Caco-2 (cell line): ENCODE measurements at regions not wholly inside any gene's neighbourhood (a gene's known extent, or its start where the extent isn't known, plus 50 kb on each side); places are given as distances from the start of the nearest gene placed in this dataset.

Experiments
- BruUV-seq: library from RNA; stranded (reverse); fragments of 400-500 nt; replicated peaks from 2 replicates; lab custom pipeline; 2021; lab: Mats Ljungman, UMichigan
- CTCF ChIA-PET: fragments of 300-600 bp; sonication (Branson Sonifier 250); formaldehyde crosslinking; loops from one replicate; lab custom pipeline; 2022; ENCODE audit warnings: antibody characterized with exemption; lab: Charles Lee
- POLR2A ChIA-PET: fragments of 300-600 bp; sonication (Branson Sonifier 250); formaldehyde crosslinking; loops from one replicate; lab custom pipeline; 2022; ENCODE audit warnings: antibody characterized with exemption; lab: Charles Lee
- DNase-seq, 2 experiments: peaks; one replicate each; pipeline versions ENCODE4 v3.0.0 to v3.0.0-alpha.2; 2020 to 2022
- H3K27me3 ChIP-seq: replicated peaks from 2 replicates; pipeline ENCODE4 v1.6.0; 2011; ENCODE audit warnings: low read length; ENCODE audit not compliant: control insufficient read depth, insufficient read depth
- H3K36me3 ChIP-seq: 2 replicates; pipeline ENCODE4 v1.5.1; 2011; ENCODE audit warnings: low read length; ENCODE audit not compliant: control insufficient read depth, insufficient read depth
- H3K4me1 ChIP-seq: fragments of 250-450 bp; sonication (Bioruptor Pico); 2 replicates; pipeline ENCODE4 v1.5.1; 2020; ENCODE audit warnings: mild to moderate bottlenecking
- H3K4me3 ChIP-seq: 2 replicates; pipeline ENCODE4 v1.5.1; 2011; ENCODE audit warnings: low read depth, mild to moderate bottlenecking, control low read depth, low read length
- H3K9me3 ChIP-seq: fragments of 250-450 bp; sonication (Bioruptor Pico); 2 replicates; pipeline ENCODE4 v1.5.1; 2020; ENCODE audit warnings: mild to moderate bottlenecking, moderate library complexity
- H3K27ac Mint-ChIP-seq: one replicate; pipeline ENCODE4 v1.8.0; 2022; ENCODE audit warnings: mixed read lengths; ENCODE audit not compliant: unreplicated experiment
- H3K27me3 Mint-ChIP-seq: one replicate; pipeline ENCODE4 v1.8.0; 2022; ENCODE audit warnings: mixed read lengths; ENCODE audit not compliant: insufficient read depth, unreplicated experiment
- H3K36me3 Mint-ChIP-seq: one replicate; pipeline ENCODE4 v1.8.0; 2022; ENCODE audit warnings: mild to moderate bottlenecking, mixed read lengths; ENCODE audit not compliant: insufficient read depth, unreplicated experiment
- H3K4me1 Mint-ChIP-seq: one replicate; pipeline ENCODE4 v1.8.0; 2022; ENCODE audit warnings: low read depth, mixed read lengths; ENCODE audit not compliant: unreplicated experiment
- H3K4me3 Mint-ChIP-seq: one replicate; pipeline ENCODE4 v1.8.0; 2022; ENCODE audit warnings: mild to moderate bottlenecking, moderate library complexity, mixed read lengths; ENCODE audit not compliant: unreplicated experiment
- H3K9me3 Mint-ChIP-seq: one replicate; pipeline ENCODE4 v1.8.0; 2022; ENCODE audit warnings: mixed read lengths; ENCODE audit not compliant: unreplicated experiment
- CTCF ChIP-seq, 2 experiments: fragments of 200-600 bp in 1 of 2; IDR thresholded peaks; 1 replicate in 1 of 2; 2 replicates in 1 of 2; pipeline versions ENCODE4 v1.5.1 to v1.8.0; 2011 to 2022; ENCODE audit warnings: antibody characterized with exemption in 1 of 2, control low read depth in 1 of 2, inconsistent platforms in 1 of 2, low read depth in 1 of 2, low read length in 1 of 2, mild to moderate bottlenecking in 1 of 2, moderate library complexity in 1 of 2; ENCODE audit not compliant: insufficient read depth in 1 of 2, severe bottlenecking in 1 of 2, unreplicated experiment in 1 of 2
- intact Hi-C: fragments of 100-400 bp; cut with micrococcal nuclease; formaldehyde crosslinking; loops from one replicate; pipeline ENCODE4 v1.10.0; 2022; ENCODE audit not compliant: unreplicated experiment

- H3K36me3 ChIP-seq: no peaks in the 10 kb centered on the region
- no peak overlapping the region for H3K4me3 ChIP-seq
- H3K36me3 Mint-ChIP-seq: peaks cover 12% of the 10 kb centered on the region
- no peaks in the 10 kb centered on the region for H3K27me3 ChIP-seq
- peak overlapping the region; percentile 97 for H3K27ac Mint-ChIP-seq
- H3K9me3 ChIP-seq: no peaks in the 10 kb centered on the region
- intact Hi-C loops: loop anchor here (1.0 to 5.0 kb wide), 6 partner anchors 31 to 1238 kb away; partner anchors contain the start of gene SPRY2
- H3K4me1 Mint-ChIP-seq: peaks cover 61% of the 10 kb centered on the region
- H3K4me3 Mint-ChIP-seq: peak overlapping the region; percentile 74
- BruUV-seq: no TSS peak
- H3K27me3 Mint-ChIP-seq: no peaks in the 10 kb centered on the region
- TF ChIP-seq CTCF (IDR thresholded peaks at IDR 0.05; ENCODE audit: insufficient read depth in 1 of 2, low read depth in 1 of 2, low read length in 1 of 2, severe bottlenecking in 1 of 2, unreplicated experiment in 1 of 2): no peak
- H3K9me3 Mint-ChIP-seq: no peaks in the 10 kb centered on the region
- POLR2A ChIA-PET: interaction anchor here (0.7 to 1.7 kb wide), 3 partner anchors 13 to 561 kb away, joined by 3 to 8 read pairs (median 4); partner anchors contain the start of gene SPRY2
- DNase-seq: peak; percentile 84 to 86
- peaks cover 94% of the 10 kb centered on the region for H3K4me1 ChIP-seq
- CTCF ChIA-PET: interaction anchor here (0.7 to 2.1 kb wide), 5 partner anchors 82 to 564 kb away, joined by 3 to 7 read pairs (median 3); no protein-coding TSS in a partner anchor
Measured at GRCh38 chr13:79779761-79780160, 298.8 kb downstream of the NDFIP2 start.

GRCh38 chr13:79778741-79779460 is 297.9 kb downstream of the NDFIP2 start:
- TF ChIP-seq CTCF (IDR thresholded peaks at IDR 0.05; ENCODE audit: insufficient read depth in 1 of 2, low read depth in 1 of 2, low read length in 1 of 2, severe bottlenecking in 1 of 2, unreplicated experiment in 1 of 2): no peak
- H3K4me3 Mint-ChIP-seq: peak overlapping the region; percentile 24
- Histone ChIP-seq H3K4me3 (no peak overlapping the region), H3K4me1 (peaks cover 88% of the 10 kb centered on the region), H3K27me3 (no peaks in the 10 kb centered on the region), H3K36me3 (no peaks in the 10 kb centered on the region), H3K9me3 (no peaks in the 10 kb centered on the region)
- POLR2A ChIA-PET: interaction anchor here (1.4 to 1.7 kb wide), 2 partner anchors 12 to 562 kb away, joined by 8 read pairs; partner anchors contain the start of gene SPRY2
- H3K9me3 Mint-ChIP-seq: no peaks in the 10 kb centered on the region
- peak overlapping the region; percentile 97 for H3K27ac Mint-ChIP-seq
- H3K4me1 Mint-ChIP-seq: peaks cover 66% of the 10 kb centered on the region
- intact Hi-C loops: loop anchor here (1.0 to 5.0 kb wide), 6 partner anchors 31 to 1238 kb away; partner anchors contain the start of gene SPRY2
- no peaks in the 10 kb centered on the region for H3K27me3 Mint-ChIP-seq
- H3K36me3 Mint-ChIP-seq: peaks cover 12% of the 10 kb centered on the region
- DNase-seq: peak in 1 of 2 experiments; percentile 49
- CTCF ChIA-PET: interaction anchor here (1.0 to 2.1 kb wide), 4 partner anchors 83 to 564 kb away, joined by 3 to 7 read pairs (median 4); no protein-coding TSS in a partner anchor
- no TSS peak for BruUV-seq

GRCh38 chr13:79777504-79777903 is 296.5 kb downstream of the NDFIP2 start:
- H3K27me3 ChIP-seq: no peaks in the 10 kb centered on the region
- DNase-seq: no peak
- H3K4me1 Mint-ChIP-seq: peaks cover 67% of the 10 kb centered on the region
- ChIA-PET CTCF (no interaction called here), POLR2A (no interaction called here)
- H3K9me3 ChIP-seq: no peaks in the 10 kb centered on the region; the same call in 1 of the 2 replicates
- no peak for TF ChIP-seq CTCF (IDR thresholded peaks at IDR 0.05; ENCODE audit: insufficient read depth in 1 of 2, low read depth in 1 of 2, low read length in 1 of 2, severe bottlenecking in 1 of 2, unreplicated experiment in 1 of 2)
- H3K27me3 Mint-ChIP-seq: no peaks in the 10 kb centered on the region
- no peak overlapping the region for H3K4me3 ChIP-seq
- H3K4me1 ChIP-seq: peaks cover 76% of the 10 kb centered on the region
- H3K27ac Mint-ChIP-seq: no peak overlapping the region
- no peaks in the 10 kb centered on the region for H3K9me3 Mint-ChIP-seq
- intact Hi-C loops: loop anchor here (5.0 kb wide), 2 partner anchors 210 to 1240 kb away; no protein-coding TSS in a partner anchor
- BruUV-seq: no TSS peak
- H3K36me3 ChIP-seq: no peaks in the 10 kb centered on the region
- H3K36me3 Mint-ChIP-seq: peaks cover 12% of the 10 kb centered on the region
- H3K4me3 Mint-ChIP-seq: no peak overlapping the region
